ENCODE measurements at regions not wholly inside any gene's neighbourhood (a gene's known extent, or its start where the extent isn't known, plus 50 kb on each side); places are given as distances from the start of the nearest gene placed in this dataset.
"Not testable (repeated sequence)": the region's sequence is repeated elsewhere in the genome, so short reads cannot be mapped to it uniquely, and the experiment has no call there.

- no peak overlapping the region for H3K4me3 ChIP-seq (ENCODE audit: low read depth, low read length)
- TF ChIP-seq CTCF (conservative IDR thresholded peaks at IDR 0.05; ENCODE audit: low read depth, low read length), result no peak
Observed at GRCh38 chr14:53260286-53260685, 107.2 kb upstream of the DDHD1 start.

GRCh38 chr14:53252141-53252540 lies 99.0 kb upstream of the DDHD1 start:
- no peak for DNase-seq (ENCODE audit: low read depth)
- no peak overlapping the region for H3K4me3 ChIP-seq (ENCODE audit: low read depth, low read length)
- no peak for TF ChIP-seq CTCF (conservative IDR thresholded peaks at IDR 0.05; ENCODE audit: low read depth, low read length)

More at GRCh38 chr14:53260286-53260685, 107.2 kb upstream of the DDHD1 start:
- no peak for DNase-seq (ENCODE audit: low read depth)

GRCh38 chr14:53249059-53249458 lies 95.9 kb upstream of the DDHD1 start:
- TF ChIP-seq CTCF (conservative IDR thresholded peaks at IDR 0.05; ENCODE audit: low read depth, low read length), result no peak
- peak; percentile 3 for DNase-seq (ENCODE audit: low read depth)
- H3K4me3 ChIP-seq (ENCODE audit: low read depth, low read length), result no peak overlapping the region

GRCh38 chr14:53247596-53248370 lies 94.7 kb upstream of the DDHD1 start:
- TF ChIP-seq CTCF (conservative IDR thresholded peaks at IDR 0.05; ENCODE audit: low read depth, low read length), result no peak
- no peak for DNase-seq (ENCODE audit: low read depth)
- no peak overlapping the region for H3K4me3 ChIP-seq (ENCODE audit: low read depth, low read length)

GRCh38 chr14:53242898-53243297 lies 89.8 kb upstream of the DDHD1 start:
- not testable (repeated sequence) for H3K4me3 ChIP-seq (ENCODE audit: low read depth, low read length); DNase-seq (ENCODE audit: low read depth)

- no peak for DNase-seq (ENCODE audit: low read depth)
- H3K4me3 ChIP-seq (ENCODE audit: low read depth, low read length), result no peak overlapping the region
Observed at GRCh38 chr14:53237488-53237887, 84.4 kb upstream of the DDHD1 start.

GRCh38 chr14:53236708-53237107 lies 83.6 kb upstream of the DDHD1 start:
- TF ChIP-seq CTCF (conservative IDR thresholded peaks at IDR 0.05; ENCODE audit: low read depth, low read length), result no peak
- no peak overlapping the region for H3K4me3 ChIP-seq (ENCODE audit: low read depth, low read length)
- DNase-seq (ENCODE audit: low read depth), result no peak

More at GRCh38 chr14:53237488-53237887, 84.4 kb upstream of the DDHD1 start:
- TF ChIP-seq CTCF (conservative IDR thresholded peaks at IDR 0.05; ENCODE audit: low read depth, low read length), result no peak

Data from choroid plexus epithelial cell (primary cell).